ENCODE measurements at regions not wholly inside any gene's neighbourhood (a gene's known extent, or its start where the extent isn't known, plus 50 kb on each side); places are given as distances from the start of the nearest gene placed in this dataset.
A peak's percentile ranks its signal among the peaks of the same experiment; 100 is the strongest.

GRCh38 chr13:99687723-99688397, 186.6 kb downstream of the TM9SF2 start:
- WGBS, 2 donors = 89 to 93% methylated on average over 5 of the region's 5 CpGs

GRCh38 chr13:99686944-99687411, 185.7 kb downstream of the TM9SF2 start:
- no peak for DNase-seq
- Histone ChIP-seq H3K4me1 (peaks cover 7% of the 10 kb centered on the region), H3K9me3 (no peaks in the 10 kb centered on the region), H3K27me3 (no peaks in the 10 kb centered on the region), H3K4me3 (no peak overlapping the region), H3K27ac (no peak overlapping the region), H3K36me3 (replicated peaks in 1 of 2; ENCODE audit: insufficient read depth in 1 of 2, low read depth in 2 of 2) (no peaks in the 10 kb centered on the region)
- 83 to 87% methylated on average over 6 of the region's 6 CpGs for WGBS, 2 donors
- no peak for ATAC-seq
- TF ChIP-seq POLR2A (IDR thresholded peaks at IDR 0.05) (no peak), CTCF (IDR thresholded peaks at IDR 0.05) (no peak)
- intact Hi-C loops (cut with DNase I) = no loop called here

More at GRCh38 chr13:99687723-99688397, 186.6 kb downstream of the TM9SF2 start:
- H3K36me3 ChIP-seq (replicated peaks in 1 of 2; ENCODE audit: insufficient read depth in 1 of 2, low read depth in 2 of 2) = no peaks in the 10 kb centered on the region
- H3K27me3 ChIP-seq = no peaks in the 10 kb centered on the region
- no peak overlapping the region for H3K4me3 ChIP-seq
- TF ChIP-seq CTCF (IDR thresholded peaks at IDR 0.05) (no peak), POLR2A (IDR thresholded peaks at IDR 0.05) (no peak)
- ATAC-seq = no peak
- H3K27ac ChIP-seq = no peak overlapping the region
- intact Hi-C loops (cut with DNase I) = no loop called here
- no peak for DNase-seq
- H3K9me3 ChIP-seq = no peaks in the 10 kb centered on the region
- peaks cover 7% of the 10 kb centered on the region for H3K4me1 ChIP-seq

- Histone ChIP-seq H3K4me1 (peaks cover 7% of the 10 kb centered on the region), H3K27ac (peak overlapping the region in 1 of 4 donors; percentile 12), H3K27me3 (no peaks in the 10 kb centered on the region), H3K4me3 (no peak overlapping the region), H3K9me3 (no peaks in the 10 kb centered on the region), H3K36me3 (replicated peaks in 1 of 2; ENCODE audit: insufficient read depth in 1 of 2, low read depth in 2 of 2) (no peaks in the 10 kb centered on the region)
- 4% methylated on average over 5 of the region's 5 CpGs for WGBS, 2 donors
- intact Hi-C loops (cut with DNase I) = no loop called here
- DNase-seq (peak; percentile 51 to 79 (median 64)), ATAC-seq (peak; percentile 82)
- TF ChIP-seq POLR2A (IDR thresholded peaks at IDR 0.05) = no peak
- no peak for TF ChIP-seq CTCF (IDR thresholded peaks at IDR 0.05)
These were observed 184.9 kb downstream of the TM9SF2 start for GRCh38 chr13:99686157-99686572.

GRCh38 chr13:99681695-99682094, 180.4 kb downstream of the TM9SF2 start:
- Histone ChIP-seq H3K27ac (no peak overlapping the region), H3K9me3 (no peaks in the 10 kb centered on the region), H3K4me3 (no peak overlapping the region), H3K27me3 (no peaks in the 10 kb centered on the region), H3K4me1 (peaks cover 10% of the 10 kb centered on the region), H3K36me3 (replicated peaks in 1 of 2; ENCODE audit: insufficient read depth in 1 of 2, low read depth in 2 of 2) (no peaks in the 10 kb centered on the region)
- no peak for DNase-seq
- no peak for ATAC-seq
- WGBS, 2 donors = 90% methylated on average over 7 of the region's 7 CpGs
- intact Hi-C loops (cut with DNase I) = no loop called here
- TF ChIP-seq POLR2A (IDR thresholded peaks at IDR 0.05) (no peak), CTCF (IDR thresholded peaks at IDR 0.05) (no peak)
